Activated T-helper 17 cell treated with anti-CD3 and anti-CD28 coated beads, Interleukin-2, amount 50 U/mL, for 72 hours (primary cell): ENCODE measurements at regions not wholly inside any gene's neighbourhood (a gene's known extent, or its start where the extent isn't known, plus 50 kb on each side); places are given as distances from the start of the nearest gene placed in this dataset.
A peak's percentile ranks its signal among the peaks of the same experiment; 100 is the strongest.
"Not testable (repeated sequence)": the region's sequence is repeated elsewhere in the genome, so short reads cannot be mapped to it uniquely, and the experiment has no call there.

Experiments used
- ATAC-seq: fragments of 150-1000 bp; cut with Tn5 transposase; replicated peaks from 2 replicates; pipeline ENCODE4 v1.10.0; 2021; ENCODE audit warnings: mild to moderate bottlenecking, moderate library complexity
- H3K27ac Mint-ChIP-seq: one replicate; pipeline ENCODE4 v1.8.0; 2022; ENCODE audit warnings: mixed read lengths
- H3K27me3 Mint-ChIP-seq: one replicate; pipeline ENCODE4 v1.8.0; 2022; ENCODE audit warnings: mixed read lengths
- H3K36me3 Mint-ChIP-seq: one replicate; pipeline ENCODE4 v1.8.0; 2022; ENCODE audit warnings: low read depth, mild to moderate bottlenecking, mixed read lengths
- H3K4me1 Mint-ChIP-seq: one replicate; pipeline ENCODE4 v1.8.0; 2022; ENCODE audit warnings: mixed read lengths
- H3K4me3 Mint-ChIP-seq: one replicate; pipeline ENCODE4 v1.8.0; 2022; ENCODE audit warnings: mild to moderate bottlenecking, mixed read lengths
- H3K9me3 Mint-ChIP-seq: one replicate; pipeline ENCODE4 v1.8.0; 2022; ENCODE audit warnings: mixed read lengths

GRCh38 chr10:45235798-45236220, 79.6 kb downstream of the OR13A1 start:
- no peaks in the 10 kb centered on the region for H3K9me3 Mint-ChIP-seq

GRCh38 chr10:45238896-45239295, 76.5 kb downstream of the OR13A1 start:
- ATAC-seq, result no peak
- Mint-ChIP-seq H3K27ac (no peak overlapping the region), H3K9me3 (no peaks in the 10 kb centered on the region), H3K4me3 (no peak overlapping the region), H3K4me1 (no peaks in the 10 kb centered on the region), H3K27me3 (no peaks in the 10 kb centered on the region), H3K36me3 (no peaks in the 10 kb centered on the region)

More at GRCh38 chr10:45235798-45236220, 79.6 kb downstream of the OR13A1 start:
- Mint-ChIP-seq H3K4me1 (no peaks in the 10 kb centered on the region), H3K4me3 (no peak overlapping the region), H3K27ac (no peak overlapping the region), H3K36me3 (no peaks in the 10 kb centered on the region), H3K27me3 (peaks cover 5% of the 10 kb centered on the region)
- ATAC-seq, result no peak

GRCh38 chr10:45239642-45240041, 75.8 kb downstream of the OR13A1 start:
- H3K4me3 Mint-ChIP-seq, result no peak overlapping the region

GRCh38 chr10:45241865-45242520, 73.4 kb downstream of the OR13A1 start:
- no peak for ATAC-seq
- H3K27ac Mint-ChIP-seq, result no peak overlapping the region
- H3K27me3 Mint-ChIP-seq, result no peaks in the 10 kb centered on the region
- H3K9me3 Mint-ChIP-seq, result no peaks in the 10 kb centered on the region
- no peak overlapping the region for H3K4me3 Mint-ChIP-seq
- H3K4me1 Mint-ChIP-seq, result no peaks in the 10 kb centered on the region
- H3K36me3 Mint-ChIP-seq, result no peaks in the 10 kb centered on the region

More at GRCh38 chr10:45239642-45240041, 75.8 kb downstream of the OR13A1 start:
- Mint-ChIP-seq H3K27me3 (no peaks in the 10 kb centered on the region), H3K36me3 (no peaks in the 10 kb centered on the region), H3K4me1 (no peaks in the 10 kb centered on the region), H3K27ac (no peak overlapping the region), H3K9me3 (no peaks in the 10 kb centered on the region)
- no peak for ATAC-seq

GRCh38 chr10:45243261-45243660, 72.1 kb downstream of the OR13A1 start:
- Mint-ChIP-seq H3K27me3 (no peaks in the 10 kb centered on the region), H3K27ac (no peak overlapping the region), H3K9me3 (no peaks in the 10 kb centered on the region), H3K4me1 (no peaks in the 10 kb centered on the region), H3K4me3 (no peak overlapping the region), H3K36me3 (no peaks in the 10 kb centered on the region)
- ATAC-seq, result no peak

GRCh38 chr10:45246522-45246921, 68.9 kb downstream of the OR13A1 start:
- Mint-ChIP-seq H3K9me3 (no peaks in the 10 kb centered on the region), H3K27ac (no peak overlapping the region), H3K4me1 (peaks cover 4% of the 10 kb centered on the region), H3K27me3 (no peaks in the 10 kb centered on the region), H3K36me3 (no peaks in the 10 kb centered on the region), H3K4me3 (no peak overlapping the region)
- ATAC-seq, result no peak

GRCh38 chr10:45249978-45250693, 65.3 kb downstream of the OR13A1 start:
- Mint-ChIP-seq H3K9me3 (no peaks in the 10 kb centered on the region), H3K27ac (no peak overlapping the region), H3K27me3 (no peaks in the 10 kb centered on the region), H3K36me3 (no peaks in the 10 kb centered on the region), H3K4me1 (peaks cover 8% of the 10 kb centered on the region), H3K4me3 (peak overlapping the region; percentile 43)
- ATAC-seq, result peak; percentile 46

GRCh38 chr10:45250694-45251075, 64.7 kb downstream of the OR13A1 start:
- not testable (repeated sequence) for H3K36me3 Mint-ChIP-seq, ATAC-seq, H3K27ac Mint-ChIP-seq, H3K27me3 Mint-ChIP-seq, H3K4me1 Mint-ChIP-seq, H3K9me3 Mint-ChIP-seq
- peak overlapping the region; percentile 43 for H3K4me3 Mint-ChIP-seq
